ENCODE measurements at regions not wholly inside any gene's neighbourhood (a gene's known extent, or its start where the extent isn't known, plus 50 kb on each side); places are given as distances from the start of the nearest gene placed in this dataset.
"Not testable (repeated sequence)": the region's sequence is repeated elsewhere in the genome, so short reads cannot be mapped to it uniquely, and the experiment has no call there.

DNA sequence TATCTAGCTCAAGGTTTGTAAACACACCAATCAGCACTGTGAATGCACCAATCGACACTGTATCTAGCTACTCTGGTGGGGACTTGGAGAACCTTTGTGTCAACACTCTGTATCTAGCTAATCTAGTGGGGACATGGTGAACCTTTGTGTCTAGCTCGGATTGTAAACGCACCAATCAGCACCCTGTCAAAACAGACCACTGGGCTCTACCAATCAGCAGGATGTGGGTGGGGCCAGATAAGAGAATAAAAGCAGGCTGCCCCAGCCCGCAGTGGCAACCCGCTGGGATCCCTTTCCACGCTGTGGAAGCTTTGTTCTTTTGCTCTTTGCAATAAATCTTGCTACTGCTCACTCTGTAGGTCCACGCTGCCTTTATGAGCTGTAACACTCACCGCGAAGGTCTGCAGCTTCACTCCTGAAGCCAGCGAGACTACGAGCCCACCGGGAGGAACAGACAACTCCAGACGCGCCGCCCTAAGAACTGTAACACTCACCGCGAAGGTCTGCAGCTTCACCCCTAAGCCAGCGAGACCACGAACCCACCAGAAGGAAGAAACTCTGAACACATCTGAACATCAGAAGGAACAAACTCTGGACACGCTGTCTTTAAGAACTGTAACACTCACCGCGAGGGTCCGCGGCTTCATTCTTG lies 128.5 kb downstream of the MRPL14 start:
- not testable (repeated sequence) for DNase-seq (ENCODE audit: low read depth)

- not testable (repeated sequence) for DNase-seq (ENCODE audit: low read depth)
Observed at GRCh38 chr6:43997990-43998585, 129.2 kb downstream of the MRPL14 start.

DNA sequence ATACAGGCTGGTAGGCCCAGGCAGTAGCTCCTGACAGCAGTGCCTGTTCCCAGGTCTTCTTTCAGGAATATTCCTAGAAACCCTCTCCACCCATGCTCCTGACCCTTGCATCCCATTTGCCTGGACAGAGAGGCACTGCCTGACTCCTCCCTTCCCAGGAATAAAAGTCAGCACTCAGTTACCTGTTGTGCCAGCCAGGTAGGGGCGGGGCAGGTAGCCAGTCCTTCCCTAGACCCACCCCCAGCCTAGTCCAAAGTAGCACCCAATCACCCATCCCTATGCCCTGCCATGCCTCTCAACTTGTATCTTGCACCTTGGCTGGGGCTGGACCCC lies 129.9 kb downstream of the MRPL14 start:
- DNase-seq (ENCODE audit: low read depth), result no peak

GRCh38 chr6:43996618-43997344 lies 130.5 kb downstream of the MRPL14 start:
- no peak for DNase-seq (ENCODE audit: low read depth)

- no peak for DNase-seq (ENCODE audit: low read depth)
Observed at GRCh38 chr6:43995137-43995536, 132.1 kb downstream of the MRPL14 start.

- DNase-seq (ENCODE audit: low read depth), result no peak
Observed at GRCh38 chr6:43993881-43994523, 133.2 kb downstream of the MRPL14 start.

DNA sequence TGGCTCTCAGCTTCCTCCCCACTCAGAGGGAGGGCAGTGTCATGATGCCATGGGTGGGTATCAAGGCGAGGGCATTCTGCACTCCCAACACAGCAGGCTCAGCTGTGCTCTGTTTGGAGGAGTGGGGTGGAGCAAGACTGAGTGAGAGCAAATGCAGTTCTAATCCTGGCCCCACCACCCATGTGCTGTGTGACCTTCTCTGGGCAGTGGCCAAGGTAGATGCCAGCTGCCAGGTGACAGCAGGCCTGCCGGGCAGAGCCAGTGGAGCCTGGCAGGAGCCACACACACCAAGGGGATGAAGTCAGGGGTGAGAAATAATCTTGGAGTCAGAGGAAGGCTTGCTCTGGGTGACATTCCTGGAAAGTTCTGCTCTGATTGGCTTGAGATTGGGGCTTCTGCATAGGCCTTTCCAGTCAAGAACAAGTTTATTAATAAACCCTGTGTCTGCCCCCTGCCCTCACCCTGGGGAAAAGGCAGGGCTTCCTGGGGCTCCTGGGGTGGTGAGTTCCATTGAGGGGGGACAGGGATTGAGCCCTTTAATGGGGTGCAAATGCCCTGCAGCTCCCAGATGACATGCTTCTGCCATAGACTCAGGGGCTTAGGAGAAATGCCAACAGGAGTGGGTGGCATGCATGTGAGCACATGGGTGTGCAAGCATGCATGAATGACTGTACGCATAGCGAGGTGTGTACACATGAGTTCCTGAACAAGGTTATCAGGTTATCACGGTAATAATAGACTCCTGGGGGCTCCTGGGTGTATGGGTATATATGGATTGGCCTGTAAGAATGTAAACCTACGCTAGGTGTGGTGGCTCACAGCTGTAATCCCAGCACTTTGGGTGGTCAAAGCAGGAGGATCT lies 134.2 kb downstream of the MRPL14 start:
- no peak for DNase-seq (ENCODE audit: low read depth)

- no peak for DNase-seq (ENCODE audit: low read depth)
Observed at GRCh38 chr6:43992126-43992663, 135.1 kb downstream of the MRPL14 start.

GRCh38 chr6:43990627-43991619 lies 136.3 kb downstream of the MRPL14 start:
- peak; percentile 75 for DNase-seq (ENCODE audit: low read depth)

DNA sequence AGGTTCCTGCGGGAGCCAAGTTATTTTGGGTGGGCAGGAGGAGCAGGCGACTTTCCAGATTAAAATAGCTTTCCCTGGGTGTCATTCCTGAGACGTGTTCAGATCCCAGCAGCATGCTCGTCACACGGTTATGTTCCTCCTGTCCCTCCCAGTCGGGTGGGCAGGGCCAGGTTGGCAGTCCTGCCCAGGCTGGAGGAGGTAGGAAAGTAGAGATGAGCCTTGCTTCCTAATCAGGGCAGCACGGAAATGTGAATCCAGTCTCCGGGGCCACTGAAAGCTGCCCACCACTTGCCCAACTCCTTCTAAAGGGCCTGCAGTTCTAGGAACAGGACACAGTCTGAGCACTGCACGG lies 137.0 kb downstream of the MRPL14 start:
- DNase-seq (ENCODE audit: low read depth), result no peak

- no peak for DNase-seq (ENCODE audit: low read depth)
Observed at GRCh38 chr6:43989581-43990146, 137.6 kb downstream of the MRPL14 start.

GRCh38 chr6:43988801-43989200 lies 138.5 kb downstream of the MRPL14 start:
- DNase-seq (ENCODE audit: low read depth), result no peak

DNA sequence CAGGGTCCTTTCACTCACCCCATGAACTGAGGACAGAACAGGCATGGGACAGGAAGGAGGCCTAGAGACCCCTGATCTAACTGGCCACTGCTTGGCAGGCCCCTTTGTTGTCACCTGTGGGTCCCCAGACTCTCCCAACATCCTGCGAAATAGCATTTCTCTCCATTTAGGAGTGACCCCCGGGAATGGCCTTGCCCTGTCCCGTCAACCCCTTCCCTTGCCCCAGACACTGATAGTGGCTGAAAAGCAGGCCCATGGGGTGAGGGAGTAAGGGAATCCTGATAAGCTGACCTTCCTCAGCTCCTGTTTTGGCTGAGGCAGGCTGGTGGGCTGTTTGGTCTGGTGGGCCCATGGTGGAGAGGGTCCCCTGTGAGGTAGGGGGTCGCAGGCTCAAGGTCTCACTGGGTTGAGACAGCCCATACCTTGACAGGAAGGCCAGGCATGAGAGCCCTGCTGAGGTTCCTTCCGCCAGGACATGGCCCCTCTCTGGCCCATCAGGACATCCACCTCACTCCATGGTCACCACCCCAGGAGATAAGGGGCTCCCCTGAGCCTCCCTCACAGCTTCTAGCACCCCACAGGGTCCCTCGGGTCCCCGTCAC lies 139.3 kb downstream of the MRPL14 start:
- no peak for DNase-seq (ENCODE audit: low read depth)

GRCh38 chr6:43986177-43986825 lies 141.0 kb downstream of the MRPL14 start:
- DNase-seq (ENCODE audit: low read depth), result no peak

GRCh38 chr6:43985329-43985728 lies 141.9 kb downstream of the MRPL14 start:
- DNase-seq (ENCODE audit: low read depth), result no peak

DNA sequence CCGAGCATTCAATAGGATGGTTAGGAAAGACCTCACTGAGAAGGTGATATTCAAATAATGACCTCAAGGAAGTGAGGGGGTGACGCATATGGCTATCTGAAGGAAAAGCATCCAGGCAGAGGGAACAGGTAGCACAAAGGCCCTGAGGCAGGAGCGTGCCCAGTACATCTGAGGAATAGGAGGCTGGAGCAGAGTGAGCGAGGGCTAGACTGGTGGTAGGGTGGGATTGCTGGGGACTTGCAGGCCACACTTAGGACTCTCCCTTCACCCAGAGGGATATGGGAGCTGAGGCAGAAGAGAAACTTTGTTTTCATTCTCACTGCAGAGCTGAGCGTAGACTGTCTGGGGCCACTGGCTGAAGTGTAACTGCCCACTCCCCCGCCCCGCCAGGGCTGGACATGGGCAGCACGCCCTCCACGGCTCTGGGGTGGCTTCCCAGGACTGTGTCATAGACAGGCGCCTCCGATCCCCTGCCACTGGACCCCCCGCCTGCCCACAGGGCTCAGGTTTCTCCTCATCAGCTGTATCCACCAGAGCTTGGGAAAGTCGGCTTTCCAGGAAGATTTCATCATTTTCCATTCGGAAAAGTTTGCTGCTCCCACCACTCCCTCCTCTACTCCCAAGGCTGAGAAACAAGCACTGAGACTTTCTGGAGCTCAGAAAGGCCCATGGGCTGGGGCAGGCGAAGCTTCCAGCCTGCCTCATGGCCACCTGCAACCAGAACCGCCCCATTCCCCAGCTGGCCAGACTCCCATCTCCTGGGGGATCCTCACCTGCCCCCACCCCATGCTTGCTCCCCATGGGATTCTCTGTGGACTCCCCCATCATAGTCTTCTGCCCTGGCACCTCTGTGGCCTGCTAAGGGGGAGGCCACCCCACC lies 142.6 kb downstream of the MRPL14 start:
- no peak for DNase-seq (ENCODE audit: low read depth)

DNA sequence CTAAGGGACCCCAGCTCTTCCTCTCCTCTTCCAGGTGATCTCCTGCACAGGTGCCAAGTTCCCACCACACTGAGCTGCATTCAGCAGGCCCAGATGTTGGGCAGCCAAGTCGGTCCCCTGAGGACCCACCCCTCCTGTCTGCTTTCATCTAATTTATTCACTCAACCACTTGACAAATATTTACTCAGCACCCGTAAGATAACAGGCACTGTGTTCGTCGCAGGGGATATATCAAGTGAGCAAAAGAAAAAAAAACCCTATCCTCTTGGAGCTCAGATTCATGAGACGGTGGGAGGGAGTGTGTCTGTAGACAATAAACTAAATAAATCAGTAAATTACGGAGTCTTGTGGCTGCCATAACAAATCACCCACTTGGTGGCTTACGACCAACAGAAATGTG lies 143.6 kb downstream of the MRPL14 start:
- no peak for DNase-seq (ENCODE audit: low read depth)

GRCh38 chr6:43983191-43983590 lies 144.1 kb downstream of the MRPL14 start:
- no peak for DNase-seq (ENCODE audit: low read depth)
